ENCODE measurements at regions not wholly inside any gene's neighbourhood (a gene's known extent, or its start where the extent isn't known, plus 50 kb on each side); places are given as distances from the start of the nearest gene placed in this dataset.

DNA sequence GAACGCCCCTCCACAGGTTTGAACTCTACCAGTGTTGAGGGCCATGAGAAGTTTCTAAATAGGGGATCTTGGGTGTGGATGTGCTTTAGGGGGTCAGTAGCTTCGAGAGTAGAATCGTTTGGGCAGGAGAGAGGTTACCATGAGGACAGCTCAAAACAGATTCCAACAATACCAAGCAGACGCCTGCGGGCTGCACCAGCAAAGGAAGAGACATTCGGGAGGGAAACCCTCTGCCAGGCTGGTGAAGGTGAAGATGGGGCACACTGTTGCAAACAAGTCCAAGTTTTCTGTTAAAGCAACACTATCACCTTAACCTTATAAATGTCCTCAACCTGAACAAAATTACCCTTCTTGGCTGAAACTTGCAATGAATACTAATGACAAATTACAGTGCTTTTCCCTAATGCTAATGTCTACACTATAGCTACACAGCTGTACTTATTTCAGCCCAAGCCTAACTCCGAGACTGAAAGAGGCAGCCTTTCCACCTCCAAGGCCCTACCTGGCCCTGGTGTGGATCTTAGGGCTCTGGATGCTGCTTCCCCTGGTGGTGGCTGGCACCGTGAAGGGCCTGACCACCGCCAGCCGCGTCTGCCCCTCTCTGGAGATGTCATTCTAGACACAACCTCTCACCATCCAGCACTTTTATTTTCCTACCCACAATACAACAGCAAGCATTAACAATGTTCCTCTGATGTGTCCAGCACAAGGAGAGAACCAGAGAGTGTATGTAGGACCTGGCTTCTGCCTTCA, 80.1 kb downstream of the DLL1 start:
- intact Hi-C loops (cut with DNase I): no loop called here
- Histone ChIP-seq H3K27ac (no peak overlapping the region), H3K27me3 (peaks cover 21% of the 10 kb centered on the region), H3K9me3 (no peaks in the 10 kb centered on the region), H3K4me3 (no peak overlapping the region), H3K4me1 (no peaks in the 10 kb centered on the region), H3K36me3 (no peaks in the 10 kb centered on the region)
- no peak for DNase-seq
- TF ChIP-seq CTCF (IDR thresholded peaks at IDR 0.05): no peak
- ATAC-seq: no peak

- ATAC-seq (no peak), DNase-seq (peak; percentile 41)
- H3K4me3 ChIP-seq: no peak overlapping the region
- H3K27ac ChIP-seq: no peak overlapping the region
- intact Hi-C loops (cut with DNase I): no loop called here
- H3K4me1 ChIP-seq: no peaks in the 10 kb centered on the region
- H3K9me3 ChIP-seq: no peaks in the 10 kb centered on the region
- peaks cover 21% of the 10 kb centered on the region for H3K27me3 ChIP-seq
- no peak for TF ChIP-seq CTCF (IDR thresholded peaks at IDR 0.05)
- H3K36me3 ChIP-seq: no peaks in the 10 kb centered on the region
These were observed 80.9 kb downstream of the DLL1 start for GRCh38 chr6:170210026-170210390.

- no peaks in the 10 kb centered on the region for H3K9me3 ChIP-seq
- intact Hi-C loops (cut with DNase I): no loop called here
- no peak overlapping the region for H3K4me3 ChIP-seq
- no peaks in the 10 kb centered on the region for H3K36me3 ChIP-seq
- ATAC-seq (no peak), DNase-seq (peak; percentile 59)
- TF ChIP-seq CTCF (IDR thresholded peaks at IDR 0.05): no peak
- H3K27ac ChIP-seq: no peak overlapping the region
- H3K27me3 ChIP-seq: peaks cover 21% of the 10 kb centered on the region
- no peaks in the 10 kb centered on the region for H3K4me1 ChIP-seq
These were observed 81.4 kb downstream of the DLL1 start for GRCh38 chr6:170209354-170210025.

GRCh38 chr6:170208651-170209353, 82.1 kb downstream of the DLL1 start:
- no peak for ATAC-seq
- peak; percentile 46 for DNase-seq
- no peaks in the 10 kb centered on the region for H3K36me3 ChIP-seq
- peaks cover 21% of the 10 kb centered on the region for H3K27me3 ChIP-seq
- intact Hi-C loops (cut with DNase I): no loop called here
- H3K27ac ChIP-seq: no peak overlapping the region
- H3K9me3 ChIP-seq: no peaks in the 10 kb centered on the region
- no peak overlapping the region for H3K4me3 ChIP-seq
- no peaks in the 10 kb centered on the region for H3K4me1 ChIP-seq
- TF ChIP-seq CTCF (IDR thresholded peaks at IDR 0.05): no peak

- no peak for ATAC-seq
- Histone ChIP-seq H3K27me3 (peaks cover 21% of the 10 kb centered on the region), H3K4me1 (no peaks in the 10 kb centered on the region), H3K4me3 (no peak overlapping the region), H3K27ac (no peak overlapping the region), H3K36me3 (no peaks in the 10 kb centered on the region), H3K9me3 (no peaks in the 10 kb centered on the region)
- no peak for TF ChIP-seq CTCF (IDR thresholded peaks at IDR 0.05)
- peak; percentile 57 for DNase-seq
- intact Hi-C loops (cut with DNase I): no loop called here
These were observed 82.7 kb downstream of the DLL1 start for GRCh38 chr6:170208182-170208601.

All from upper lobe of right lung (tissue), 1 donor.